ENCODE measurements at regions not wholly inside any gene's neighbourhood (a gene's known extent, or its start where the extent isn't known, plus 50 kb on each side); places are given as distances from the start of the nearest gene placed in this dataset.

DNA sequence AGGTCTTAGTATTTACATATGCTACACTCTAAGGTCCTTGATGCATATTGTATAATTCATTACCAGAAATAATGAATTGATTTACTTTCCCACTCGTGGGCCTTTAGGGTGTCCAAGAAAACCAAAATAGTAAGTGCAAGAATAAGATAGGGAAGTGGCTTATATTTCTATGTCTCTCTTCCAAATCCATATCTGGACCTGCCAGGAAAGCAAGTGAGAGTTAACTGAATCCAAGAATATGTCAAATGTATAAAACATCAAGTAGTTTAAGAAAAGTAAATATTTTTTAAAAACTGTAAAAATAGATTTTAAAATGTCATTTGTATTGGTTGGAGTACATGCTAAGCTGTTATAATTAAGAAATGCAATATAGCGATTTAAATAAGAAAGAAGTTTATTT is 1072.1 kb downstream of the OTOL1 start:
- TF ChIP-seq, protein P1, sequence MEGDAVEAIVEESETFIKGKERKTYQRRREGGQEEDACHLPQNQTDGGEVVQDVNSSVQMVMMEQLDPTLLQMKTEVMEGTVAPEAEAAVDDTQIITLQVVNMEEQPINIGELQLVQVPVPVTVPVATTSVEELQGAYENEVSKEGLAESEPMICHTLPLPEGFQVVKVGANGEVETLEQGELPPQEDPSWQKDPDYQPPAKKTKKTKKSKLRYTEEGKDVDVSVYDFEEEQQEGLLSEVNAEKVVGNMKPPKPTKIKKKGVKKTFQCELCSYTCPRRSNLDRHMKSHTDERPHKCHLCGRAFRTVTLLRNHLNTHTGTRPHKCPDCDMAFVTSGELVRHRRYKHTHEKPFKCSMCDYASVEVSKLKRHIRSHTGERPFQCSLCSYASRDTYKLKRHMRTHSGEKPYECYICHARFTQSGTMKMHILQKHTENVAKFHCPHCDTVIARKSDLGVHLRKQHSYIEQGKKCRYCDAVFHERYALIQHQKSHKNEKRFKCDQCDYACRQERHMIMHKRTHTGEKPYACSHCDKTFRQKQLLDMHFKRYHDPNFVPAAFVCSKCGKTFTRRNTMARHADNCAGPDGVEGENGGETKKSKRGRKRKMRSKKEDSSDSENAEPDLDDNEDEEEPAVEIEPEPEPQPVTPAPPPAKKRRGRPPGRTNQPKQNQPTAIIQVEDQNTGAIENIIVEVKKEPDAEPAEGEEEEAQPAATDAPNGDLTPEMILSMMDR (conservative IDR thresholded peaks at IDR 0.05; ENCODE audit: low read depth, low read length): no peak
- no peak for TF ChIP-seq EZH2 (IDR thresholded peaks at IDR 0.05; ENCODE audit: borderline replicate concordance, low read depth, low read length, poor library complexity, severe bottlenecking)

Measured in A673 (cell line).